B cell (primary cell): ENCODE measurements at regions not wholly inside any gene's neighbourhood (a gene's known extent, or its start where the extent isn't known, plus 50 kb on each side); places are given as distances from the start of the nearest gene placed in this dataset.

ENCODE experiments used
- ATAC-seq: fragments of 200-7000 bp; cut with Tn5 transposase; one replicate; pipeline ENCODE4 v1.10.0; 2021; ENCODE audit warnings: low read depth, mild to moderate bottlenecking, moderate number of reproducible peaks, moderate library complexity
- CTCF ChIA-PET: fragments of 350-600 bp; sonication (Branson Sonifier 250); formaldehyde crosslinking; loops from one replicate; lab custom pipeline; 2021; ENCODE audit warnings: antibody characterized with exemption, inconsistent platforms; lab: Charles Lee
- POLR2A ChIA-PET: fragments of 350-600 bp; sonication (Branson Sonifier 250); formaldehyde crosslinking; loops from one replicate; lab custom pipeline; 2021; ENCODE audit warnings: antibody characterized with exemption; lab: Charles Lee
- DNase-seq: peaks from one replicate; pipeline ENCODE4 v3.0.0; 2013
- H2AFZ ChIP-seq: 2 replicates; pipeline ENCODE4 v1.6.1; 2012; ENCODE audit warnings: mild to moderate bottlenecking, low read depth, low read length; ENCODE audit not compliant: insufficient read depth, poor library complexity, severe bottlenecking
- H3K27ac ChIP-seq, 2 donors: 1 replicate in 1 of 2; 2 replicates in 1 of 2; pipeline ENCODE4 v1.5.1; 2012 to 2013; ENCODE audit warnings: low read length in 2 of 2, mild to moderate bottlenecking in 2 of 2, moderate library complexity in 1 of 2
- H3K27me3 ChIP-seq, 4 experiments: fragments of 200-600 bp in 1 of 4; sonication (generic) in 1 of 4; replicated peaks in 1 of 4; 1 replicate in 2 of 4; 2 replicates in 2 of 4; pipeline versions ENCODE4 v1.6.1 to v1.7.0; 2013 to 2016; ENCODE audit warnings: low read length in 3 of 4, mild to moderate bottlenecking in 2 of 4, mixed read lengths in 1 of 4, moderate library complexity in 1 of 4; ENCODE audit not compliant: insufficient read depth in 4 of 4, control insufficient read depth in 3 of 4; ENCODE audit errors: control extremely low read depth in 1 of 4
- H3K36me3 ChIP-seq, 2 experiments: replicated peaks in 1 of 2; 1 replicate in 1 of 2; 2 replicates in 1 of 2; pipeline versions ENCODE4 v1.6.1 to v1.7.1; 2013; ENCODE audit warnings: low read length in 1 of 2; ENCODE audit not compliant: insufficient read depth in 2 of 2, control insufficient read depth in 1 of 2; ENCODE audit errors: control extremely low read depth in 1 of 2, extremely low read depth in 1 of 2
- H3K4me1 ChIP-seq, 2 donors: fragments of 200-600 bp in 1 of 2; sonication (generic) in 1 of 2; 1 replicate in 1 of 2; 2 replicates in 1 of 2; pipeline versions ENCODE4 v1.5.1 to v1.6.1; 2013 to 2017; ENCODE audit warnings: low read length in 2 of 2; ENCODE audit not compliant: control insufficient read depth in 2 of 2, insufficient read depth in 2 of 2
- H3K4me2 ChIP-seq: replicated peaks from 2 replicates; pipeline ENCODE3; 2012; ENCODE audit warnings: mild to moderate bottlenecking, low read depth, low read length; ENCODE audit not compliant: poor library complexity, severe bottlenecking
- H3K4me3 ChIP-seq, 5 experiments: fragments of 200-600 bp in 1 of 5; sonication (generic) in 1 of 5; 1 replicate in 3 of 5; 2 replicates in 2 of 5; pipeline versions ENCODE4 v1.5.1 to v1.7.0; 2011 to 2016; ENCODE audit warnings: low read length in 4 of 5, mild to moderate bottlenecking in 4 of 5, low read depth in 2 of 5, control low read depth in 1 of 5, moderate library complexity in 1 of 5; ENCODE audit not compliant: insufficient read depth in 1 of 5; ENCODE audit errors: control extremely low read depth in 1 of 5, extremely low read depth in 1 of 5
- H3K79me2 ChIP-seq: fragments of 200-600 bp; sonication (generic); one replicate; pipeline ENCODE4 v1.6.0; 2016; ENCODE audit warnings: low read length; ENCODE audit not compliant: control insufficient read depth, insufficient read depth
- H3K9ac ChIP-seq: fragments of 200-600 bp; sonication (generic); 2 replicates; pipeline ENCODE4 v1.6.1; 2017; ENCODE audit warnings: mild to moderate bottlenecking, low read length, moderate library complexity
- H3K9me3 ChIP-seq, 3 donors: one replicate each; pipeline versions ENCODE4 v1.6.1 to v1.7.1; 2013; ENCODE audit warnings: low read length in 2 of 3; ENCODE audit not compliant: control insufficient read depth in 2 of 3, insufficient read depth in 1 of 3; ENCODE audit errors: control extremely low read depth in 1 of 3
- H4K20me1 ChIP-seq: 2 replicates; pipeline ENCODE4 v1.6.0; 2012; ENCODE audit warnings: mild to moderate bottlenecking, low read length; ENCODE audit not compliant: insufficient read depth, control insufficient read depth, poor library complexity, severe bottlenecking
- H3K27ac Mint-ChIP-seq: one replicate; pipeline ENCODE4 v1.8.0; 2021; ENCODE audit warnings: mixed read lengths
- H3K27me3 Mint-ChIP-seq: one replicate; pipeline ENCODE4 v1.8.0; 2021; ENCODE audit warnings: mixed read lengths
- H3K4me1 Mint-ChIP-seq: one replicate; pipeline ENCODE4 v1.8.0; 2021; ENCODE audit warnings: mixed read lengths
- H3K4me3 Mint-ChIP-seq: one replicate; pipeline ENCODE4 v1.8.0; 2021; ENCODE audit warnings: mixed read lengths
- H3K9me3 Mint-ChIP-seq: one replicate; pipeline ENCODE4 v1.8.0; 2022; ENCODE audit warnings: mixed read lengths; ENCODE audit not compliant: insufficient read depth
- CTCF ChIP-seq: fragments of 200-600 bp; IDR thresholded peaks from one replicate; pipeline ENCODE4 v1.8.0; 2022; ENCODE audit warnings: antibody characterized with exemption, mild to moderate bottlenecking
- EZH2 ChIP-seq: IDR thresholded peaks from 2 replicates; pipeline ENCODE4 v1.6.1; 2012; ENCODE audit warnings: borderline replicate concordance, low read depth, mild to moderate bottlenecking, moderate library complexity, low read length; ENCODE audit not compliant: insufficient read depth, poor library complexity, severe bottlenecking
- WGBS: methylation state at CpG from one replicate; pipeline ENCODE4 v1.1.5; 2013; ENCODE audit warnings: missing lambda C conversion rate; ENCODE audit not compliant: insufficient coverage; 5-methylcytosine and 5-hydroxymethylcytosine counted together
- intact Hi-C: fragments of 100-400 bp; cut with micrococcal nuclease; formaldehyde crosslinking; loops from one replicate; pipeline ENCODE4 v1.10.0; 2022

GRCh38 chr9:16333691-16334090 is 536.8 kb downstream of the BNC2 start:
- POLR2A ChIA-PET, result no interaction called here
- TF ChIP-seq CTCF (no peak), EZH2 (no peak)
- Mint-ChIP-seq H3K4me3 (no peak overlapping the region), H3K9me3 (peaks cover 3% of the 10 kb centered on the region), H3K27me3 (no peaks in the 10 kb centered on the region), H3K4me1 (no peaks in the 10 kb centered on the region), H3K27ac (no peak overlapping the region)
- no peak overlapping the region for H2AFZ ChIP-seq
- ATAC-seq (no peak), DNase-seq (no peak)
- 86% methylated on average over 7 of the region's 7 CpGs for WGBS
- H4K20me1 ChIP-seq, result no peaks in the 10 kb centered on the region
- CTCF ChIA-PET, result no interaction called here
- no peak overlapping the region for H3K4me2 ChIP-seq
- no peaks in the 10 kb centered on the region for H3K79me2 ChIP-seq
- H3K9ac ChIP-seq, result no peak overlapping the region
- H3K27me3 ChIP-seq, result no peaks in the 10 kb centered on the region
- no peak overlapping the region for H3K27ac ChIP-seq
- H3K4me1 ChIP-seq, result no peaks in the 10 kb centered on the region
- no peak overlapping the region for H3K4me3 ChIP-seq
- intact Hi-C loops, result no loop called here
- H3K9me3 ChIP-seq, result peaks cover 0 to 20% (median 0%) of the 10 kb centered on the region in 3 donors
- no peaks in the 10 kb centered on the region for H3K36me3 ChIP-seq

- ATAC-seq (no peak), DNase-seq (no peak)
- no peak overlapping the region for H3K4me2 ChIP-seq
- H3K9me3 ChIP-seq, result peaks cover 0 to 22% (median 0%) of the 10 kb centered on the region in 3 donors
- H2AFZ ChIP-seq, result no peak overlapping the region
- H3K4me1 ChIP-seq, result no peaks in the 10 kb centered on the region
- H3K27me3 ChIP-seq, result no peaks in the 10 kb centered on the region
- H3K4me3 ChIP-seq, result no peak overlapping the region
- ChIA-PET CTCF (no interaction called here), POLR2A (no interaction called here)
- Mint-ChIP-seq H3K4me1 (no peaks in the 10 kb centered on the region), H3K4me3 (no peak overlapping the region), H3K27ac (no peak overlapping the region), H3K27me3 (no peaks in the 10 kb centered on the region), H3K9me3 (peaks cover 6% of the 10 kb centered on the region)
- H3K27ac ChIP-seq, result no peak overlapping the region
- H3K79me2 ChIP-seq, result no peaks in the 10 kb centered on the region
- TF ChIP-seq CTCF (no peak), EZH2 (no peak)
- intact Hi-C loops, result no loop called here
- 84% methylated on average over 6 of the region's 7 CpGs for WGBS
- no peak overlapping the region for H3K9ac ChIP-seq
- no peaks in the 10 kb centered on the region for H3K36me3 ChIP-seq
- H4K20me1 ChIP-seq, result no peaks in the 10 kb centered on the region
Observed at GRCh38 chr9:16335788-16336580, 534.5 kb downstream of the BNC2 start.
